ENCODE measurements at regions not wholly inside any gene's neighbourhood (a gene's known extent, or its start where the extent isn't known, plus 50 kb on each side); places are given as distances from the start of the nearest gene placed in this dataset.

GRCh38 chr4:159823743-159824142, 720.9 kb downstream of the RAPGEF2 start:
- no peaks in the 10 kb centered on the region for H3K9me3 ChIP-seq
- TF ChIP-seq POLR2A (IDR thresholded peaks at IDR 0.05) (no peak), CTCF (IDR thresholded peaks at IDR 0.05) (no peak), POLR2AphosphoS5 (IDR thresholded peaks at IDR 0.05) (no peak), EP300 (IDR thresholded peaks at IDR 0.05) (no peak)
- WGBS, 2 donors = 83 to 97% methylated on average over 2 of the region's 2 CpGs
- no peaks in the 10 kb centered on the region for H3K27me3 ChIP-seq
- H3K4me3 ChIP-seq = no peak overlapping the region
- H3K27ac ChIP-seq = no peak overlapping the region
- DNase-seq (no peak), ATAC-seq (ENCODE audit: low FRiP score in 2 of 2) (no peak)
- H3K4me1 ChIP-seq = no peaks in the 10 kb centered on the region
- H3K36me3 ChIP-seq = no peaks in the 10 kb centered on the region

GRCh38 chr4:159828687-159829086, 725.8 kb downstream of the RAPGEF2 start:
- no peak for TF ChIP-seq POLR2AphosphoS5 (IDR thresholded peaks at IDR 0.05)
- TF ChIP-seq POLR2A (IDR thresholded peaks at IDR 0.05) = no peak
- no peak for TF ChIP-seq CTCF (IDR thresholded peaks at IDR 0.05)
- no peak for TF ChIP-seq EP300 (IDR thresholded peaks at IDR 0.05)
- DNase-seq (no peak), ATAC-seq (ENCODE audit: low FRiP score in 2 of 2) (no peak)
- no peaks in the 10 kb centered on the region for H3K36me3 ChIP-seq
- no peaks in the 10 kb centered on the region for H3K9me3 ChIP-seq
- no peak overlapping the region for H3K27ac ChIP-seq
- no peaks in the 10 kb centered on the region for H3K27me3 ChIP-seq
- 31 to 37% methylated on average over 1 of the region's 1 CpG for WGBS, 2 donors
- no peaks in the 10 kb centered on the region for H3K4me1 ChIP-seq
- no peak overlapping the region for H3K4me3 ChIP-seq

- no peak for ATAC-seq (ENCODE audit: low FRiP score in 2 of 2)
- Histone ChIP-seq H3K27me3 (no peaks in the 10 kb centered on the region), H3K36me3 (no peaks in the 10 kb centered on the region), H3K9me3 (no peaks in the 10 kb centered on the region), H3K4me3 (no peak overlapping the region), H3K4me1 (no peaks in the 10 kb centered on the region), H3K27ac (no peak overlapping the region)
- WGBS, 2 donors = 26 to 31% methylated on average over 2 of the region's 2 CpGs
- TF ChIP-seq EP300 (IDR thresholded peaks at IDR 0.05) (no peak), POLR2AphosphoS5 (IDR thresholded peaks at IDR 0.05) (no peak), POLR2A (IDR thresholded peaks at IDR 0.05) (no peak), CTCF (IDR thresholded peaks at IDR 0.05) (no peak)
- no peak for DNase-seq
These were observed 726.3 kb downstream of the RAPGEF2 start for GRCh38 chr4:159829184-159829583.

- WGBS, 2 donors = 79 to 87% methylated on average over 3 of the region's 3 CpGs
- Histone ChIP-seq H3K4me3 (no peak overlapping the region), H3K36me3 (no peaks in the 10 kb centered on the region), H3K27me3 (no peaks in the 10 kb centered on the region), H3K9me3 (no peaks in the 10 kb centered on the region), H3K27ac (no peak overlapping the region), H3K4me1 (no peaks in the 10 kb centered on the region)
- ATAC-seq (ENCODE audit: low FRiP score in 2 of 2) (no peak), DNase-seq (no peak)
- TF ChIP-seq EP300 (IDR thresholded peaks at IDR 0.05) (no peak), CTCF (IDR thresholded peaks at IDR 0.05) (no peak), POLR2A (IDR thresholded peaks at IDR 0.05) (no peak)
These were observed 734.2 kb downstream of the RAPGEF2 start for GRCh38 chr4:159837071-159837470.

- Histone ChIP-seq H3K27ac (no peak overlapping the region), H3K4me3 (no peak overlapping the region), H3K4me1 (no peaks in the 10 kb centered on the region), H3K27me3 (no peaks in the 10 kb centered on the region), H3K36me3 (no peaks in the 10 kb centered on the region), H3K9me3 (no peaks in the 10 kb centered on the region)
- WGBS, 2 donors = 11 to 33% methylated on average over 1 of the region's 1 CpG
- no peak for DNase-seq
- no peak for ATAC-seq (ENCODE audit: low FRiP score in 2 of 2)
- no peak for TF ChIP-seq EP300 (IDR thresholded peaks at IDR 0.05)
- no peak for TF ChIP-seq POLR2AphosphoS5 (IDR thresholded peaks at IDR 0.05)
- no peak for TF ChIP-seq CTCF (IDR thresholded peaks at IDR 0.05)
- no peak for TF ChIP-seq POLR2A (IDR thresholded peaks at IDR 0.05)
These were observed 752.9 kb downstream of the RAPGEF2 start for GRCh38 chr4:159855731-159856130.

Measured in upper lobe of left lung (tissue), 6 donors.